ENCODE measurements at regions not wholly inside any gene's neighbourhood (a gene's known extent, or its start where the extent isn't known, plus 50 kb on each side); places are given as distances from the start of the nearest gene placed in this dataset.

DNA sequence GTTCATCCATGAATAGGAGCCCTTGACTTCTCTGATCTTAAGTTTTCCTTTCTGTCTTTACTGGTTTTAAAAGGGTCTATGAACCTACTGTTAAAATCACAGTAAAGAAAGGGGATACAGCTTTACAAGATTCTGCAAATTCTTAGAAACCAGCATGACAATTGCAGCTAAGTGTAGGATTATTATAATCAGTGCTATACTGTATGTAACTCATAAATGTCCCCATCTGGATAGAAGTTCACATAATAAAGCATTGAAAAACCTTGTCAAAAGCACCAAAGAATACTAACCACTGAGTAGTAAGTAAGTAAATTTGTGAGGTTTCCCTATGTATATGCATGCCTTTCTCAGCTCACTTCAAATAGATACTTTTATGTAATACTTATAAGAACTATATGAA is 724.6 kb downstream of the CENPC start:
- TF ChIP-seq, protein P1, sequence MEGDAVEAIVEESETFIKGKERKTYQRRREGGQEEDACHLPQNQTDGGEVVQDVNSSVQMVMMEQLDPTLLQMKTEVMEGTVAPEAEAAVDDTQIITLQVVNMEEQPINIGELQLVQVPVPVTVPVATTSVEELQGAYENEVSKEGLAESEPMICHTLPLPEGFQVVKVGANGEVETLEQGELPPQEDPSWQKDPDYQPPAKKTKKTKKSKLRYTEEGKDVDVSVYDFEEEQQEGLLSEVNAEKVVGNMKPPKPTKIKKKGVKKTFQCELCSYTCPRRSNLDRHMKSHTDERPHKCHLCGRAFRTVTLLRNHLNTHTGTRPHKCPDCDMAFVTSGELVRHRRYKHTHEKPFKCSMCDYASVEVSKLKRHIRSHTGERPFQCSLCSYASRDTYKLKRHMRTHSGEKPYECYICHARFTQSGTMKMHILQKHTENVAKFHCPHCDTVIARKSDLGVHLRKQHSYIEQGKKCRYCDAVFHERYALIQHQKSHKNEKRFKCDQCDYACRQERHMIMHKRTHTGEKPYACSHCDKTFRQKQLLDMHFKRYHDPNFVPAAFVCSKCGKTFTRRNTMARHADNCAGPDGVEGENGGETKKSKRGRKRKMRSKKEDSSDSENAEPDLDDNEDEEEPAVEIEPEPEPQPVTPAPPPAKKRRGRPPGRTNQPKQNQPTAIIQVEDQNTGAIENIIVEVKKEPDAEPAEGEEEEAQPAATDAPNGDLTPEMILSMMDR (IDR thresholded peaks at IDR 0.05; ENCODE audit: insufficient read depth, low read length, poor library complexity, severe bottlenecking): no peak
- TF ChIP-seq EZH2phosphoT487 (conservative IDR thresholded peaks at IDR 0.05; ENCODE audit: low read length): no peak

All from SU-DHL-6 (cell line).